NCI-H345 treated with DMSO at 0.1 percent for 48 hours (cell line): ENCODE measurements at regions not wholly inside any gene's neighbourhood (a gene's known extent, or its start where the extent isn't known, plus 50 kb on each side); places are given as distances from the start of the nearest gene placed in this dataset.

Experiments
- DNase-seq: peaks from one replicate; lab custom pipeline; 2025; ENCODE audit not compliant: unreplicated experiment; lab: John Stamatoyannopoulos, UW

DNA sequence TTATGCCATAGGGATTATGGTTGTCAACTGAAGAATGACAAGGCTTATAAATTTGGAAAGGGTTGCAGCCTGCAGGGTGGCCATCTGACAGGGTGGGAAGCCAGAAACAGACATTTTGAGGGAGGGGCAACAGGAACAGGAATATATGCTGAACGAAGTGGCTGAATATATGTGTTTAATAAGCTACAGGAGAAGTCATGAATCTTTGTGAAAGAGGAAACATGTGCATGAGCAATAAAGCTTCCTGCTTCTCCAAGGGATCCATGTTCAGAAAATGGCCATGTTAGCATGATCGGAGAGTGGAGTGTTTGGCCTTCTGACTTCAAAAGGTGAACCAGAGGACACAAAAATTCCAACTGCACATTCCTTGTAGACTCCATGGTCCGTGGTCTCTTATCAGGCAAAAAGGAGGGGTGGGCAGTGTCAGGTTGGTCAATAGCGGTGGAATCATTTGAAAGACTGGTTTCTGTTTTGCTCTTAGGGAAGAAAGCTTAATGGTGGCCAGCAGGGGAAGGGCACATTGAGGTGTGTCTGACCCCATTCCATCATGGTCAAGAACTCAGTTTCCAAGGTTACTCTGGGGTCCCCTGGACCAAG, 144.1 kb downstream of the SOCS6 start:
- no peak for DNase-seq

GRCh38 chr18:70431203-70431624, 142.4 kb downstream of the SOCS6 start:
- DNase-seq = no peak

DNA sequence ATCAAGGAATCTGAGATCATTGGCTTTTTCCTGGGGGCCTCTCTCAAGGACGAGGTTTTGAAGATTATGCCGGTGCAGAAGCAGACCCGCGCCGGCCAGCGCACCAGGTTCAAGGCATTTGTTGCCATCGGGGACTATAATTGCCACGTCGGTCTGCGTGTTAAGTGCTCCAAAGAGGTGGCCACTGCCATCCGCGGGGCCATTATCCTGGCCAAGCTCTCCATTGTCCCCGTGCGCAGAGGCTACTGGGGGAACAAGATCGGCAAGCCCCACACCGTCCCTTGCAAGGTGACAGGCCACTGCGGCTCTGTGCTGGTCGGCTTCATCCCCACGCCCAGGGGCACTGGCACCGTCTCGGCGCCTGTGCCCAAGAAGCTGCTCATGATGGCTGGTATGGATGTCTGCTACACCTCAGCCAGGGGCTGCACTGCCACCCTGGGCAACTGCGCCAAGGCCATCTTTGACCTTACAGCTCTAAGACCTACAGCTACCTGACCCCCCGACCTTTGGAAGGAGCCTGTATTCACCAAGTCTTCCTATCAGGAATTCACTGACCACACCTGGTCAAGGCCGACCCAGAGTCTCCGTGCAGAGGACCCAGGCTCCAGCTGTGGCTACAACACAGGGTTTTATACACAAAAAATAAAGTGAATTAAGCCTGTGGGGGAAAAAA, 141.8 kb downstream of the SOCS6 start:
- no peak for DNase-seq

DNA sequence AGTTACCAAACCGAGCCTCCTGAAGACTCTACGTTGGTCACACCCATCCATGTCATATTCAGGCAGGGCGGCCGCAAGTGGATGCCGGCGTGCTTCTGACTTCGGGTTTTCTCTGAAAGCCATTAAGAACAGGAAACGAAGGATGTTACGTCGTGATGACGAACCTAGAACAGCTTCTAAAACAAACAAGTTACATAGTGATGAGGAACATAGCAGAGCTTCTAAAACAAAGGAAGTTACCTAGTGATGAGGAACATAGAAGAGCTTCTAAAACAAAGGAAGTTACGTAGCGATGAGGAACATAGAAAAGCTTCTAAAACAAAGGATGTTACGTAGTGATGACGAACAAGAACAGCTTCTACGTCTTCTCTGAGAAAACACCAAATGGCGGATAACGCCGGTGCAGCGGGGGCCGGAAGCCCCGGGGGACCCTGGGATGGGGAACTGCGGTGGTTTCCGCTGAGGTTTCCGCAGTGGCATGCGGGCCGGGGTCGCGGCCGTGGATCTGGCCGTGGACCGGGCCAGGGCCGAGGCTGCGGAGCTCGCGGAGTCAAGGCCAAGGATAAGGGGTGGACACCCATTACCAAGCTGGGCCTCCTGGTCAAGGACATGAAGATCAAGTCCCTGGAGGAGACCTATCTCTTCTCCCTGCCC, 141.1 kb downstream of the SOCS6 start:
- no peak for DNase-seq

DNA sequence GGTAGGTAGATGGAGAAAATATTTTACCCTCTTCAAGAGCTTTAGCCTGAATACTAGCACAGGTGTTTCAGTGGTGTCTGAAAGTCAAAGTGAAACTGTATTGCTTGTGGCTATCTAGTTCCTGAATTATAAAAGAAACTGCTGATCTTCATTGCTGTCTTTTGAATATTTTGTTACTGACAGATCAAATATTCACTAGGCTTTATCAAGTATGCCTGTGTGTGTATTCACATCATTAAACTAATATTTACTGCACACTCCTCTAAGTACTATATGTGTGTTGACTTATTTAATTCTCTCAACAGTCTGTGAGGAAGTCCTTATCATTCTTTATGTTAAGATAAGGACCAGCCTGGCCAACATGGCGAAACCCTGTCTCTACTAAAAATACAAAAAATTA, 139.6 kb downstream of the SOCS6 start:
- no peak for DNase-seq

- DNase-seq = no peak
Measured at GRCh38 chr18:70426818-70427217, 138.0 kb downstream of the SOCS6 start.

DNA sequence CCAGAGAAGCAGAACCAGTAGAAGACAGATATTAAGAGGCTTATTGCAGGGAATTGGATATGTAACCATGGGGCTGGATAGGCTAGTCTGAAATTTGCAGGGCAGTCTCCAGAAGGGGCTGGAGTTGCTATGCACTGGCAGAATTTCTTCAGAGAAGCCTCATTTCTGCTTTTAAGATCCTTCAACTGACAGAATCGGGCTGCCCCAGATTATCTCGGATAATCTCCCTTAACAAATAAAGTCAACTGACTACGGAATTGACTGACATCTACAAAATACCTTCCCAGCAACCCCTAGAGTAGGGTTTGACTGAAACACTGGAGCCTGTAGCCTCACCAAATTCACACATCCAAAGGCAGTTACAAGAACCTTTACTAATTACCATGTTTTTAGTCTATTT, 136.4 kb downstream of the SOCS6 start:
- no peak for DNase-seq

GRCh38 chr18:70423988-70424387, 135.1 kb downstream of the SOCS6 start:
- no peak for DNase-seq

DNA sequence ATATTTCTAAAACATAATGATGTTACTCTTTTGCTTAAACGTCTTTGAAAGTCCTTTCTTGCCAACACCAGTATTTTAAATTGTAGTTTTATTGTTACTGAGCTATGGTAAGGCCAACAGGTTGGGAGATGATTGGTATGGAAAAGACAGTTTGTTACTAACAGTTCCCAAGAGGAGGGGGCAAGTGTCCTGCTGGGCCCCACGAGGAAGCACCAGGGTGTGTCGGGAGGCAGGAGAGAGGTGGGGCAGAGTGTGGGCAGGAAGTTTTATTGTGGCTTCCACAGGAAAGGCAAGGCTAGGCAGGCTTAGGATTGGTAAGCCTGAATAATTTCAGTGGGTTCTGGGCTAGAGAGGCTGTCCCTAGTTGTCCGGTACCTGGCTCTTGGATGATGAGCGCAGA, 134.3 kb downstream of the SOCS6 start:
- no peak for DNase-seq

GRCh38 chr18:70422391-70422965, 133.6 kb downstream of the SOCS6 start:
- DNase-seq = no peak

- DNase-seq = no peak
Measured at GRCh38 chr18:70421471-70422390, 132.9 kb downstream of the SOCS6 start.

- no peak for DNase-seq
Measured at GRCh38 chr18:70420146-70420898, 131.5 kb downstream of the SOCS6 start.

- DNase-seq = no peak
Measured at GRCh38 chr18:70419526-70419925, 130.7 kb downstream of the SOCS6 start.

GRCh38 chr18:70418546-70419311, 129.9 kb downstream of the SOCS6 start:
- no peak for DNase-seq

DNA sequence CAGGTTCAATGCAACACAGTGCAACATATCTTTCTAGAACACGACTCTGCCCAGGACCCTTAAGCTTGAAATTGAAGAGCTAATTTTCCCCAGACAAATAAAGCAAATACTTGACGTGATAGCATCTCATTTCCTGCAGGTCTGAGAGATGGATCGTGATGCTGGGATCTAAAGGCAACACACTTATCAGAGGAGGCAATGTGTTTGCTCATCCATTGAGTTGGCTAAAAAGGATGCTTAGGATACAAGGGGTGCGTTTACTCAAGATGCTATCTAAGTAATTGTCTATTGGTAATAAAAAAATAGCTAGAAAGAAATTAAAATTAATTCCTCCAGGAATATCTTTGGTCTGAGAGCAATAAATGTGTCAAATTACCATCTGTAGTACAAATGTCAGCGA, 129.0 kb downstream of the SOCS6 start:
- DNase-seq = peak; percentile 20

- DNase-seq = no peak
Measured at GRCh38 chr18:70416496-70416895, 127.7 kb downstream of the SOCS6 start.

DNA sequence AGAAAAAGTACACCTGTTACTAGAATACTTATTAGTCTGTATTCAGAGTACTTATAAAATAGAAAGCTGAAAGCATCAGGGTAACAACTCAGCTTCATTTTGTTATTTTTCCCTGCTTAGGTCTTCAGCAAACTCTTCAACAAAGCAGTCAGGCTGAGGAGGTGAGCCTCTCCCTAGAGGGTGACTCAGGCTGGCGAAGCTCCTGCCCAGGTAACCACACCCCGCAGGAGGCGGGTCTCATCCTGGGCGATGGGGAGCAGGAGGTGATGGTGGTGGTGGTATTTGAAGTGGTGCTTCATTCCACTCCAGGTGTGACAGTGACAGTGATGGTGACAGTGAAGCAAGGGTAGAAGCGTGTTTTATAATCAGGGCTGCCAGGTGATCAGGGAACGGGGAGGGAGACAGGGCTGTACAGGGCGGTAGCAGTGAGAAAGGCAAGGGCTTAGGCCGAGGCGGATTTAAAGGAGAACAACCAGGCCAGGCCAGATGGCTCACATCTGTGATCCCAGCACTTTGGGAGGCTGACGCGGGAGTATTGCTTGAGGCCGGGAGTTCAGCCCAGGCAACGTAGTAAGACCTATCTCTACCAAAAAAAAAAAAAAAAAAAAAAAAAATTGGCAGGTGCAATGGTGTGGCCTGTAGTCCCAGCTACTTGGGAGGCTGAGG, 127.1 kb downstream of the SOCS6 start:
- DNase-seq = peak; percentile 41

DNA sequence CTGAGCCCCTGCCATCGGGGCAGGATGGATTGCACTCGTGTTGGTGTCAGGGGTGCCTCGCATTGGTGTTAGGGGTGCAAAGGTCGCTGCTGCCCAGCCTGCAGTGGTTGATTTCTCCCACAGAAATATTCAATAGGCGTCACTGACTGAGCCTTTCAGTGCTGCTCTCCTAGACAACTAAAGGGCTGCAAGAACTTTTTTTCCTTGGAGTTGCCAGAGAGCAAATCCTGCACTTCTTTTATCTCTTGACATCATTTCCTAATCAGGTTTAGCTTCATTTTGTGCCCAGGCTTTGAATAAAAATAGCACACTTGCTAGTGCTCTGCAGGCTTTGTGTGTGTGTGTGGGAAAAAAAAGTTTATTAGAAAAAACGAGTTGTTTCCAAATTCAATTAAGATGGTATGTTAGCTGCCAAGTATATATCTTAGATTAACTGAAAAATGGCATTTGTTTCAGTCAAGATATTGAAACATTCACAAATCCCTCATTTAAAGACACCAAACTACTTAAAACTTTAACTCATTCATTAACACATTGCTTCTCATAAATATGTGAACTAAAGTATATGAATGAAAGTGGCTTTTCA, 125.6 kb downstream of the SOCS6 start:
- no peak for DNase-seq

GRCh38 chr18:70413455-70413854, 124.6 kb downstream of the SOCS6 start:
- no peak for DNase-seq
